ENCODE measurements at regions not wholly inside any gene's neighbourhood (a gene's known extent, or its start where the extent isn't known, plus 50 kb on each side); places are given as distances from the start of the nearest gene placed in this dataset.

DNA sequence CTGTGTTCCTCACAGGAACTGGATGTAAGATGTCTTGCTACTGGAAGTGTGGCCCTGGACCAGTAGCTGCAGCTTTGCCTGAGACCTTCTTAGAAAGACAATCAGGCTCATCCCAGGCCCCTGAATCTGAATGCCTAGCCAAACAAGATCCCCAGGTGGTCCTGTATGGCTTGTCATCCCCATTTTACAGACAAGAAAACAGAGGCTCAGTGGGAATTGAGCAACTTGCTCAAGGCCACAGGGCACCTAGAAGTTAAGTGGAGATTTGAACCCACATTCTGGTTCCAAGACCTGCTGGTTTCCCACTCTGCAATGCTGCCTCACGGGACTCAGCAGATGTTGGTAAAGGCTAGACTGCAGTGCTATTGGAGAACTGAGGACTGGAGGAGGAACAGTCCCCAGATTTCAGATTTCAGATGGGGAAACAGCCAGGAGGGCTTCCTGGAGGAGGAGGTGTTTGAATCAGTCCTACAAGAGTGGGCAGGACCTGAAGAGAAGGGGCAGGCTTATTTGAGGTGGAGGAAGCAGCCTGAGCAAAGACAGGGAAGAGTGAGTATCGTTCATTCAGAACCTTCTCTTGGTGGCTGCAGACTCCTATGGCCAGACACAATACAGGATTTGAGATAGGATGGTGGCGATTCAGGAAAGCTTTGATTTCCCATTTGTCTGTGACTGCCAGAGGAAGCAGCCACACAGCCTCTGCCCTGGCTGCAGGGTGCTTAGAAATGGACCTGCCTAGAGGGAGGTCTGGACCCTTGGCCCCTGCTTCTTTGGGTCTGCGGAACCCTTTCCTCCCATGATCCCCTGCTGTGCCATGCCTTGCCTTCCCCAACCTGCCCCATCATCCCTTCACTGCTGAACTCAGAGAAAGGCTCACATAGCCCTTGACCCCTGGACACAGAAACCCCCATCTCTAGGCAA is 233.4 kb upstream of the NLRP1 start:
- intact Hi-C loops (cut with DNase I; ENCODE audit: low total_unique reads), result no loop called here
- TF ChIP-seq POLR2A (IDR thresholded peaks at IDR 0.05) (no peak), CTCF (IDR thresholded peaks at IDR 0.05) (no peak)
- H3K4me3 ChIP-seq (ENCODE audit: low read depth, poor library complexity, severe bottlenecking), result no peak overlapping the region
- 80 to 88% methylated on average over 4 of the region's 4 CpGs for WGBS, 2 donors
- DNase-seq (ENCODE audit: low spot score in 2 of 2), result no peak

- TF ChIP-seq POLR2A (IDR thresholded peaks at IDR 0.05), result no peak
- no peak for TF ChIP-seq CTCF (IDR thresholded peaks at IDR 0.05)
- DNase-seq (ENCODE audit: low spot score in 2 of 2), result no peak
- WGBS, 2 donors, result 85 to 89% methylated on average over 2 of the region's 2 CpGs
- no peak overlapping the region for H3K4me3 ChIP-seq (ENCODE audit: low read depth, poor library complexity, severe bottlenecking)
- intact Hi-C loops (cut with DNase I; ENCODE audit: low total_unique reads), result no loop called here
Measured at GRCh38 chr17:5819396-5819795, 235.1 kb upstream of the NLRP1 start.

- TF ChIP-seq POLR2A (IDR thresholded peaks at IDR 0.05) (no peak), CTCF (IDR thresholded peaks at IDR 0.05) (no peak)
- intact Hi-C loops (cut with DNase I; ENCODE audit: low total_unique reads), result no loop called here
- H3K4me3 ChIP-seq (ENCODE audit: low read depth, poor library complexity, severe bottlenecking), result no peak overlapping the region
- no peak for DNase-seq (ENCODE audit: low spot score in 2 of 2)
- WGBS, 2 donors, result 82 to 86% methylated on average over 13 of the region's 13 CpGs
Measured at GRCh38 chr17:5819921-5820685, 235.8 kb upstream of the NLRP1 start.

DNA sequence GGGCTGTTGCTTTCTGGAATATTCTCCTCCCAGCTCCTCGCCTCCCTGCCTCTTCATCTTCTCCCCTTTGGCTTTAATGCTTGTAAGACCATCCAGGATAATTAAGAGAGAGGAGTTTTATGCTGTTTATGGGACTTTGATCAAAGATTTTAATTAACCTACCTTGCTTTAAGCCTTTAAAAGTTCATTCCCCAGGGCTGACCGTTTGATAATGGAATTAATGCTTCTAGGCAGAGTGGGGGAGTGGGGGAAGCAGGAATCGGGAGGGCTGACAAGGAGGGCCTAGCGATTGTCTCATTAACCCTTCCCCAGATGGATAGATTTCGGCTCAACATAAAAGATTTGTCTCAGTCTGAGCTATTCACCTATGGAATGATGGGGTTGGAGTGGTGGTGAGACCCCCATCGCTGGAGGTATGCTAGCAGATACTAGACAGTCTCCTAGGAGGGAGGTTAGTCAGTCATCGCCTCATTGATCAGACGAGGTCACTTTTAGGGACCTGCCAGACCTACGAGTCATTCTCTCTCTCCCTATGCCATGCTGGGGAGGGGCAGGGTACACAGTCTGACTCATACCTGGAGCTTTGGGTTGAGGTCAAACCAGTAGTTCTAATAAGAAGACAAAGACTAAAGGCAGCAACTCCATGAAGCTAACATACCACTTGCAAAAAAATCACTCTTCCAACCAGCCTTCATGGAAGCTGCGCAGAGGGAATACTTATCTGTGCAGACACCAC is 236.6 kb upstream of the NLRP1 start:
- no peak for DNase-seq (ENCODE audit: low spot score in 2 of 2)
- WGBS, 2 donors, result 68 to 74% methylated on average over 10 of the region's 10 CpGs
- intact Hi-C loops (cut with DNase I; ENCODE audit: low total_unique reads), result no loop called here
- H3K4me3 ChIP-seq (ENCODE audit: low read depth, poor library complexity, severe bottlenecking), result no peak overlapping the region
- TF ChIP-seq POLR2A (IDR thresholded peaks at IDR 0.05) (no peak), CTCF (IDR thresholded peaks at IDR 0.05) (no peak)

- no peak for TF ChIP-seq CTCF (IDR thresholded peaks at IDR 0.05)
- no peak for TF ChIP-seq POLR2A (IDR thresholded peaks at IDR 0.05)
- no peak for DNase-seq (ENCODE audit: low spot score in 2 of 2)
- H3K4me3 ChIP-seq (ENCODE audit: low read depth, poor library complexity, severe bottlenecking), result no peak overlapping the region
- intact Hi-C loops (cut with DNase I; ENCODE audit: low total_unique reads), result no loop called here
- 60 to 69% methylated on average over 4 of the region's 4 CpGs for WGBS, 2 donors
Measured at GRCh38 chr17:5821803-5822202, 237.5 kb upstream of the NLRP1 start.
